Activated CD4-positive, alpha-beta T cell treated with anti-CD3 and anti-CD28 coated beads, Interleukin-2, amount 50 U/mL, for 1 hour (primary cell): ENCODE measurements at regions not wholly inside any gene's neighbourhood (a gene's known extent, or its start where the extent isn't known, plus 50 kb on each side); places are given as distances from the start of the nearest gene placed in this dataset.

Experiments used
- DNase-seq: peaks from one replicate; pipeline ENCODE4 v3.0.0-alpha.2; 2020

- no peak for DNase-seq
Measured at GRCh38 chr18:25866331-25866730, 224.1 kb downstream of the SS18 start.

GRCh38 chr18:25862881-25863600, 227.4 kb downstream of the SS18 start:
- no peak for DNase-seq

DNA sequence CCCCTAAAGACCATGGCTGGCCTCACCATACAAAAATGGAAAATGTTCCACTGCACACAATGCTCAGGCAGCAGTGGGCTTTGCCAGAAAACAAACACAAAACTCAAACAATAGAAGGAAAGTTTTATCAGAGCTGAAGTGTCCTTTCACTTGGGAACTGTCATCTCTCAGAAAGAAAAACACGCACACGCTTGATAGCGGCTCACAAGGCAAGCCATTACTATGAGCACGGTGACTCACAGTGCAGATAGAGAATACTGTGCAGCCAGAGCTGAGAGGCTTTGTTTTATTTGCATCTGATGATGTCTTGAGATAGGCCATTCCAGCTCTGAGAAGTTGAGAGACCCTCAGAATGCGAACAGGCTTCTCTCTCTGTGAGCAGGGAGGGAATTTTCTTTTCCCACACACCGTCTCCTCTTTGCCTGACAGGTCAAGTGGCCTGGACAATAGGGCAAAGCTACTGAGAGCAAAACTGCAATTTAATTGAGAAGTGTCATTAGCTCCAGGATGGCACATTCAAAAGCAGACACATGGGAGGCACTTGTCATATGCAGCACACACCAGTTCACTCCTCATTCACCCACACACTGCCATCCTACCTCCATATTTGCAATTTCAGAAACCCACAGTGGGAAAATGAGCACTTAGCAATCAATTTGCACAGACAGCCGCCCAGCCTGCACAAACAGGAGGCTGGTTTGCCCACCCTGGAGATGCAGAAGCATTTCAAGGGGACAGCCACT, 236.6 kb downstream of the SS18 start:
- DNase-seq: no peak

DNA sequence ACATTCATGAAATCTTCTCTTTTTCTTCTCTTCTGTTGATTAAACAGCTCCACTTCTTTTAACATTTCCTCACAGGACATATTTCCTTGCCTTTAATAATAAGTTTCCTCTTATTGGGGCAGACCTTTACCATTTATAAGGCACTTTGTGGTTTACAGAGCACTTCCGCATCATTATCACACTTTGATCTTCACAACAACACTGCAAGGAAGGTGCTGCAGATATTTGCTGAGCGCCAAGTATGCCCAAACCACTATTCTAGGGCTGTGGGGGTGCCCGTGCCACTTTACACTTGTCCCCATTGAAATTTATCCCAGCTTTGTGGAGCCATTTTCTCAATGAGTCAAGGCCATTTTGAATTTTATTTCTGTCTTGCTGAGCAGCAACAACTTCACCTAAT, 246.6 kb downstream of the SS18 start:
- no peak for DNase-seq

DNA sequence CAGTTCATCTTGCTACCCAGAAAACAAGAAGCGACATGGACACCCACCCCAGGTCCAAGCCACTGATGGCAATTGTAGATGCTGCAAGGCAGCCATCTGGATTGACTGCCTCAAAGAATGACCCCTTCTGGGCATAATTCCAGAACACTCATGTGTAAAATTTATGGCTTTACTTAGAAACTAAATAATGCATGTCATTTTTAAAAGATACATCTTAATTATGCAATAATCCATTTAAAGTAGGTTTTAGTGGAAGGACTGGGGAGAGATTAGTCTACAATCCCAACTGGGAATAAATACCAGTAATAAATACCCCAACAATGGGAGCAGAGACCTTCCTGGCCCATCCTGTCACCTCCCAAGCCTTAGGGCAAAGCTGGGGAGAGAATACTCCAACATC, 247.7 kb downstream of the SS18 start:
- no peak for DNase-seq

DNA sequence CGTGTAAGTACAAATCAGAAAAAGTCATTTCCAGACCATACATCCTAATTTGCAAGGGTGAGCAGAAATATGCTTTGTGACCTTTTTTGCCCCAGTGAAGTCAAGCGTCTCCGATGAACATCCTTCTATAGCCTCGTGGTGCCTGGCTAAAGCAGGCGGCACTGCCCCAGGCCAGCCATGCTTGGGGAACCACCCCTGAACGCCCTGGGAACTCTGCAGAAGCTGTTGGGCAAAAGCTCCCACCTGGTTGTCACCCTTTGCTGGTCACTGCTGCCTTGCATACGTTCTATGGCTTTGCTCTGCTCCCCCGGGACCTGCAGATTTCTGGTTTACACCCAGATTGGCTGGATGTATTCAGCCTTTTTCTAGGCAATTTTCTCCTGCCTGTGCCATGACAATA, 256.4 kb downstream of the SS18 start:
- no peak for DNase-seq

GRCh38 chr18:25832001-25832604, 258.3 kb downstream of the SS18 start:
- DNase-seq: no peak

- no peak for DNase-seq
Measured at GRCh38 chr18:25831301-25831701, 259.1 kb downstream of the SS18 start.

DNA sequence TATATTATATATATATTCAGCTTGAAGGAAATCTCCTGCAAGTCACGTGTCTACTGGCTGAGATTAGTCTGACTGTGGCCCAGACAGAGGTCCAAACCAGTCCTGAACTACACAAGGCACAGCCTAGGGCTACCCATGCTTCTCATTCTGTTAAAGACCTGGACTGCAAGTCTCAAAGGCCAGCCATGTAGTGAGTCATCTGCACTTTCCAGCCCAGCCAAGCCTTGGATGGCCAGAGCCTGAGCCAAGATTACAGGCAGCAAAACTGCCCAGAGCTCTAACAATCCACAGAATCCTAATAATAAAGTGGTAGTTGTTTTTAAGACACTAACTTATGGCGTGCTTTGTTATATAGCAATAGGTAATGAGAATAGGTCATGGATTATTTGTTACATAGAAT, 259.6 kb downstream of the SS18 start:
- no peak for DNase-seq

DNA sequence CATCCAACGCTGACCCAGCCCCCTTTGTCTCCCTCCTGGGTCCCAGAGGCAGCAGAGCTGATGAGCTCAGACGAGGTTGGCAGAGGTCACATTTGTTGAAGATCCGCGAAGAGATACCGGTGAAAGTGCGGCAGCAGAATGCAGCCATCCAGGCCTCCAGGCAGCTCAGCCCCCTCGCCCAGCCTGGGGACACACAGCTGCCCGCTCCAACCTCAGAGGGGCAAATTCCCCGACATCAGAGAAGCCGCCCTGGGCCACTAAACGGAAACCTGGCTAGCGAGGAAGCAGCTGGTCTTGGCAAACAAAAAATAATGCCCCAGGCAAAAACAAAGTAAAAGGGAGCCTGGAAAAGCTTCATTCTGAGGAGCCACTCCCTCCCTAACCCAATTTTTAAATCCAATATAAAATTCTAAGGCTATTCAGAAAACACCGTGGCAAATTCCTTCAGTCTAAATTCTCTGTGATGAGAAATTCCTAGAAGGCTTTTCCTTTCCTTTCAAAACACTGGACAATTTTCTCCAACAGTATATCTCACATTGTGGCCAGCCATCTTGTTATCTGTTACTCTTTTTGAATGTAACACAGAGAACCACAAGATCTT, 262.4 kb downstream of the SS18 start:
- DNase-seq: no peak

DNA sequence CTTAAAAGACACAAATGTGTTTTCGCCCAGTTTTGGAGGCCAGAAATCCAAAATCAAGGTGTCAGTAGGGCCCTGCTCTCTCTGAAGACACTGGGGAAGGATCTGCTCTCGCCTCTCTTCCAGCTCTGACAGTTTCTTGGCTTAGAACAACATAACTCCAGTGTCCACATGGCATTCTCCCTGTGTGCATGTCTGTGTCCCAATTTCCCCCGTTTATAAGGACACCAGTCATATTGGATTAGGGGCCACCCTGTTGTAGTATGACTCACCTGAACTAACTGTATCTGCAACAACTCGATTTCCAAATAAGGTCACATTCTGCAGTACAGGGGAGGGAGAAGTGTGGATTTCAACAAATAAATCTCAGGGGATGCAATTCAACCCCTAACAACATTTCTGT, 263.2 kb downstream of the SS18 start:
- no peak for DNase-seq

GRCh38 chr18:25826823-25827222, 263.6 kb downstream of the SS18 start:
- no peak for DNase-seq

DNA sequence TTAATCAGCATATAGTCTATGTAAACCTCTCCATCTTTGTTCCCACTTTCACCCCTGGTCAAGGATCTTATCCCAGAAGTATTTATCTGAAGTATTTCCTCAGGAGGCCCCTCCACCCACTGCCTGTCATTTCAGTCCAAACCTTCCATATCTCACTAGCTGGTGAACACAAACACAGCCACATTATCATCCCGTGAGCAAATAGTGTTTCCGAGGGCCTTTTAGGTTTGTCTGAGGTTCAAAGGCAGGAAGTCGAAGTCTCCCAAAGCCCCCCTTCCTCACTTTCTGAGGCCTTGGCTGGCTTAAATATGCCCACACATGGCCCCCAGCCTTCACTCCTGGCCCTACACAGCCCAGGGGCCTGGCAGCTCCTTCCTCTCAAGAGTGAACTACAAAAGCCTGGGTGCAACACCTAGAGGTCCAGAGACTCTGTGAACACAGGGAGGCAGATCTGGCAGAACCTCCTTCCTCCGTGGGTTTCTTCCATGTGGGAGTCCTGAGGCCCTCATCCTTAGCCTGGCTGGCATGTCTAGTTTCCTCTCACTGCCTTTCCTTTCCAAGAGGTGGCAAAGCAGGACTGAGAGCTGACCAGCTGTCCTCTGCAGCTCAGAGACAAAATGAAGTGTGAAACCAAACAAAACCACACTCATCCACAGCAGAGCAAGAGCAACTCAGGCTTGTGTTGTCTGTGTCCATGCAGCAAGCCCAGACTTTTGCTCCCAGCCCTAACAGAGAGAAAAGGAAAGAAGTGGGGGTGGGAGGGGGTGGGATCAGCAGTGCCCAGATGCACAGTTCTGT, 264.2 kb downstream of the SS18 start:
- no peak for DNase-seq

- DNase-seq: no peak
Measured at GRCh38 chr18:25825056-25825455, 265.4 kb downstream of the SS18 start.

- DNase-seq: no peak
Measured at GRCh38 chr18:25819746-25820363, 270.6 kb downstream of the SS18 start.

GRCh38 chr18:25818505-25818904, 271.9 kb downstream of the SS18 start:
- DNase-seq: no peak

DNA sequence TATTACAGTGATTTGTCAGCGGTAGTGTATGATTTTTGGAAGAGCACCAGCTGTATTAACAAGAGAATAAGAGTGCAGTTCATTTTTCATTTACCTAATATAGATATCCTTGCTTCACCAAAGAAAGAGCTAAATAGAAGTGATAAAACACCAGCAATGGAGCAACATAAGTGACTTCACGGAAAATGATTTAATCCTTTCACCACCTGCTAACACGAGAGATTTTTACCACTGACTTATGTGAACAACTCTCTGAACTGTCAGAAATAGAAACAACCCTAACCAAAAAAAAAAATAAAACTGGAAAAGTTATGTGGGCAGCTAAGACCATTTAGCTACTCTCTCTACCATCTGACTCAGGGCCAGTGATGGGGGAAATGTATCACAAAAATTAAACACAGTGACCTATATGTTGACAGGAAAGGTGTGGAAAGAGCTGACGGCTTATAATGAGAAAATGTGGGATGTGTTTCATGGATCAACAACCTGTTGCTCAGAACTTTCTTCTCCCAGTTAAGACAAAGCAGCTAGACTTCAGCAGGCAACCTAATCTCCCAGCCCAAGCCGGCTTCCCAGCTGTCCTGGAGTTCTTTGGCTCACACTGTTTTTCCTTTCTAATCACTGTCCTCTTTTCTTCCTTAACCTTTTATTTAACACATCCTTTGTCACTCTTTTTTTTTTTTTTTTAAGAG, 272.7 kb downstream of the SS18 start:
- DNase-seq: no peak

- no peak for DNase-seq
Measured at GRCh38 chr18:25815659-25816058, 274.8 kb downstream of the SS18 start.

DNA sequence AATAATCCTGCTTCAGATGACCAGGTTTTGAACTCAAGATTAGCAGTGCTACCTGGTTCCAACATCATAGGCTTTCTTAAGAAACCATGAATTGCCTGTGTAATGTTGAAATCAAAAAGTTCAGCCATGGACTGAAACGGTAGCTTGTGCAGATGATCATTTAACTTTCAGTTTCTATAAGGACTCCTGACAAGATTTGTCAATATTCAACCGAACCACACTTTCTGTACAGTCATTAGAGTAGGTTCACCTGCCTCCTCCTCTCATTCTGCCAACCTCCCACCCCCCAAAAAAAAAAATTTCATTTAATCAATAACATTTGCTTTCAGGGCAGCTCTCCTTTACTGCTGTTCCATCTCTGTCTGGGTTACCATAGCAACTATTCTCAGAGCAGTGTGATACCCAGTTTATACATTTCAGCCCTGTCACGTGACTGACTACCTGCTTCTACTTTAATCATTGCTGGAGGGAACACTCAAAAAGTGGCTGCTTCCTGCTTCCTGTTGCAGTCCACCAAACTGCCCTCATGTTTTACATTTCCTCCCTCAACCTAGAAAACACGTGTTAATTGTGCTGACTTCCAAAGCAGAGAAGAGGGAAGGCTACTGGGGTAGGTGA, 275.5 kb downstream of the SS18 start:
- no peak for DNase-seq

DNA sequence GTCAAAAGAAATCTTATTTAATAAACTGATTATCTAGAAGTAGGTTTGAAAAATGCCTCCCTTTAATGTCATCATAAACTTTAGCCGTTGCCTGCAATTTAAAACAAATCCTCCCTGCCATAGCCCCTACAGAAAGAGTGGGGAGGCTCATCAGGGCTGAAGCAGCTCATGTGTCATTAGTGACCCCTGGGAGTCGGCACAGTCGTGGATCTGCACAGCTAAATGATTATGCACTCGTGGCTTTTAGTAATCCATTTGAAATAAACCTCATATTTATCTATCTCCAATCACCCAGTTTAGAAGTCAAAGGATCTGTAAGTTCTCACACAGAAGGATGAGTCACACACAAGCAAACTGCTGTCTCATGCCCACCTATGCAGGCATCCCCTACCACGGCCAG, 277.3 kb downstream of the SS18 start:
- no peak for DNase-seq

- no peak for DNase-seq
Measured at GRCh38 chr18:25810736-25811135, 279.7 kb downstream of the SS18 start.
